Kidney (tissue), 13 donors: ENCODE measurements at regions not wholly inside any gene's neighbourhood (a gene's known extent, or its start where the extent isn't known, plus 50 kb on each side); places are given as distances from the start of the nearest gene placed in this dataset.

Experiments
- DNase-seq, 5 donors: peaks; one replicate each; pipeline ENCODE4 v3.0.0-alpha.2; 2013 to 2020
- FAIRE-seq: peaks from 2 replicates; lab custom pipeline; 2012; peaks lifted over from hg19 to GRCh38; lab: Jason Lieb, UNC
- H3K27ac ChIP-seq, 2 donors: one replicate each; pipeline ENCODE4 v1.7.0; 2013; ENCODE audit warnings: low read depth in 2 of 2, low read length in 2 of 2, inconsistent platforms in 1 of 2
- H3K27me3 ChIP-seq: one replicate; pipeline ENCODE4 v1.7.1; 2013; ENCODE audit warnings: low read length, inconsistent platforms; ENCODE audit not compliant: control insufficient read depth, insufficient read depth
- H3K36me3 ChIP-seq, 3 donors: one replicate each; pipeline versions ENCODE4 v1.7.0 to v1.7.1; 2013; ENCODE audit warnings: low read length in 3 of 3, control low read depth in 1 of 3, inconsistent platforms in 1 of 3; ENCODE audit not compliant: insufficient read depth in 3 of 3, control insufficient read depth in 2 of 3
- H3K4me1 ChIP-seq, 3 donors: one replicate each; pipeline versions ENCODE4 v1.7.0 to v1.7.1; 2013; ENCODE audit warnings: low read length in 3 of 3, inconsistent platforms in 1 of 3, low read depth in 1 of 3; ENCODE audit not compliant: control insufficient read depth in 2 of 3, insufficient read depth in 2 of 3
- H3K4me3 ChIP-seq, 3 donors: one replicate each; pipeline versions ENCODE4 v1.7.0 to v1.8.1; 2013; ENCODE audit warnings: low read length in 3 of 3, control low read depth in 1 of 3, inconsistent platforms in 1 of 3
- H3K9ac ChIP-seq, 3 donors: one replicate each; pipeline versions ENCODE4 v1.7.0 to v1.7.1; 2013; ENCODE audit warnings: low read length in 3 of 3, control low read depth in 1 of 3, inconsistent platforms in 1 of 3
- H3K9me3 ChIP-seq, 3 donors: one replicate each; pipeline versions ENCODE4 v1.7.0 to v1.7.1; 2013; ENCODE audit warnings: low read length in 3 of 3, control low read depth in 1 of 3, inconsistent platforms in 1 of 3; ENCODE audit not compliant: control insufficient read depth in 2 of 3, insufficient read depth in 1 of 3
- intact Hi-C: fragments of 100-400 bp; cut with DNase I; formaldehyde crosslinking; loops from one replicate; pipeline ENCODE4 v1.11.1; 2022
- TF ChIP-seq, protein P1 (sequence below): IDR thresholded peaks from 3 replicates; pipeline ENCODE4 v1.5.1; 2012; ENCODE audit warnings: mild to moderate bottlenecking, moderate library complexity, borderline replicate concordance; ENCODE audit not compliant: insufficient read depth; ENCODE audit errors: extremely low read depth
- donor health status: control.
- donor health status: control.
- donor health status: control.
- donor health status: control.
- donor health status: control.
- donor health status: DM: yes; HTN: yes; CAD: no.
- donor health status: Normal renal cell carcinoma (clear cell type).

DNA sequence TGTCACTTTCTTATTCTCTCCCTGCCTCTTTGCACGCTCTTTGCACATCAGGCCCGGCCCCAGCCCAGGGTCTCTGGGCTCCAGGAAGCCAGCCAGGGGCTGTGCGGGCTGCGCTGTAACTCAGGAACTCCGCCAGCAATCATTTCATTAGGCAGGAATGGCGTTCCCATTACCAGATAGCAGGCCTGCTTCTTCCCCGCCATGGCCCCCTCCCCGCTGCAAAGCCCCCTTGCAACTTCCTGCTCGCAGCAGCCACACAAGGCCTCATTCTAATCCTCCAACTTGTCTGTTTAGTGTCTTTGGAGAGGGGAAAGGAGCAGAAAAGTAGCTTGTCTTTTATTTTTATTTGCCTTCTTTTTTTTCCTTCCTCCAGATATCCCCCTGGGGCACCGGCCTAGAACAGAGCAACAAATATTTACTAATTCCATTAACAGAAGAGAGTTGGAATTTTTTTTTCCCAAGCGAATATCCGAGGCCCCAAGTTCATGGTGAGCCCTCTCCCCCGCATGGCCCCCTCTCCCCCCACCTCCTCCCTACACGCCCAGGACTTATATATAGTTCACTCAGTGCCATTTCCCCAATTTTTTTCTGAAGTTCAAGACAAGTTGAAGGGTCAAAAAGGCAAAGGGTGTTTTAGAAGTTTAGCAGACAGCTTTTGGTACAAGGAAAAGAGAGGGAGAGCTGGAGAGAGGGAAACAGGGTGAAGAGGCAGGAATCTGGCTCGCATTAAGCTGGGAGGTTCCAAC lies 329.4 kb upstream of the TBX3 start:
- H3K4me3 ChIP-seq = no peak overlapping the region
- FAIRE-seq (no peak), DNase-seq (peak; percentile 64 to 95 (median 71))
- intact Hi-C loops = no loop called here
- peaks cover 0 to 5% (median 3%) of the 10 kb centered on the region in 3 donors for H3K4me1 ChIP-seq
- TF ChIP-seq, protein P1, sequence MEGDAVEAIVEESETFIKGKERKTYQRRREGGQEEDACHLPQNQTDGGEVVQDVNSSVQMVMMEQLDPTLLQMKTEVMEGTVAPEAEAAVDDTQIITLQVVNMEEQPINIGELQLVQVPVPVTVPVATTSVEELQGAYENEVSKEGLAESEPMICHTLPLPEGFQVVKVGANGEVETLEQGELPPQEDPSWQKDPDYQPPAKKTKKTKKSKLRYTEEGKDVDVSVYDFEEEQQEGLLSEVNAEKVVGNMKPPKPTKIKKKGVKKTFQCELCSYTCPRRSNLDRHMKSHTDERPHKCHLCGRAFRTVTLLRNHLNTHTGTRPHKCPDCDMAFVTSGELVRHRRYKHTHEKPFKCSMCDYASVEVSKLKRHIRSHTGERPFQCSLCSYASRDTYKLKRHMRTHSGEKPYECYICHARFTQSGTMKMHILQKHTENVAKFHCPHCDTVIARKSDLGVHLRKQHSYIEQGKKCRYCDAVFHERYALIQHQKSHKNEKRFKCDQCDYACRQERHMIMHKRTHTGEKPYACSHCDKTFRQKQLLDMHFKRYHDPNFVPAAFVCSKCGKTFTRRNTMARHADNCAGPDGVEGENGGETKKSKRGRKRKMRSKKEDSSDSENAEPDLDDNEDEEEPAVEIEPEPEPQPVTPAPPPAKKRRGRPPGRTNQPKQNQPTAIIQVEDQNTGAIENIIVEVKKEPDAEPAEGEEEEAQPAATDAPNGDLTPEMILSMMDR = no peak
- H3K9ac ChIP-seq = no peak overlapping the region
- no peaks in the 10 kb centered on the region for H3K36me3 ChIP-seq
- peaks cover 0 to 5% (median 0%) of the 10 kb centered on the region in 3 donors for H3K9me3 ChIP-seq
- H3K27ac ChIP-seq = no peak overlapping the region
- H3K27me3 ChIP-seq = no peaks in the 10 kb centered on the region

GRCh38 chr12:115012861-115013235 lies 328.9 kb upstream of the TBX3 start:
- Histone ChIP-seq H3K9me3 (no peaks in the 10 kb centered on the region), H3K36me3 (no peaks in the 10 kb centered on the region), H3K27ac (no peak overlapping the region), H3K27me3 (no peaks in the 10 kb centered on the region), H3K4me3 (no peak overlapping the region), H3K9ac (no peak overlapping the region), H3K4me1 (peaks cover 0 to 5% (median 3%) of the 10 kb centered on the region in 3 donors)
- no peak for FAIRE-seq
- no peak for DNase-seq
- TF ChIP-seq, protein P1 = no peak
- intact Hi-C loops = no loop called here

DNA sequence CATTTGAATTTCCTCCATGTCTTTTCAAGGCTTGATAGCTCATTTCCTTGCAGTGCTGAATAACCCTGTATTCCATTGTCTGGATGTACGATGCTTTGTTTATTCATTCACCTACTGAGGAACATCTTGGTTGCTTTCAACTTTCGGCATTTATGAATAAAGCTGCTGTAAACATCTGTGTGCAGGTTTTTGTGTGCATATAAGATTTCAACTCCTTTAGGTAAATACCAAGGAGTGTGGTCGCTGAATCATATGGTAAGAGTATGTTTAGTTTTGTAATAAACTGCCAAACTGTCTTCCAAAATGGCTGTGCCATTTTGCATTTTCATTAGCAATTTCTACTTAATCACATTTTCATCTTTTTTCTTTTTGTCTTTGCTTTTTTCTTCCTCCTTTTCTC lies 327.7 kb upstream of the TBX3 start:
- Histone ChIP-seq H3K27ac (no peak overlapping the region), H3K4me1 (peaks cover 0 to 5% (median 3%) of the 10 kb centered on the region in 3 donors), H3K9me3 (no peaks in the 10 kb centered on the region), H3K27me3 (no peaks in the 10 kb centered on the region), H3K36me3 (no peaks in the 10 kb centered on the region), H3K4me3 (no peak overlapping the region), H3K9ac (no peak overlapping the region)
- FAIRE-seq (no peak), DNase-seq (no peak)
- TF ChIP-seq, protein P1 = no peak
- intact Hi-C loops = no loop called here
